Ascending aorta (tissue), 2 donors: ENCODE measurements at regions not wholly inside any gene's neighbourhood (a gene's known extent, or its start where the extent isn't known, plus 50 kb on each side); places are given as distances from the start of the nearest gene placed in this dataset.
"Not testable (repeated sequence)": the region's sequence is repeated elsewhere in the genome, so short reads cannot be mapped to it uniquely, and the experiment has no call there.

Experiments used
- DNase-seq, 2 donors: peaks; one replicate each; pipeline ENCODE4 v3.0.0-alpha.2; 2019; ENCODE audit warnings: low spot score in 2 of 2
- H3K27ac ChIP-seq, 2 donors: fragments of 200-600 bp; sonication (generic); one replicate each; pipeline ENCODE4 v1.5.1; 2016 to 2017; ENCODE audit warnings: mild to moderate bottlenecking in 1 of 2
- H3K27me3 ChIP-seq: fragments of 200-600 bp; sonication (generic); one replicate; pipeline ENCODE4 v1.5.1; 2017
- H3K36me3 ChIP-seq, 2 donors: fragments of 200-600 bp; sonication (generic); one replicate each; pipeline ENCODE4 v1.5.1; 2016
- H3K4me1 ChIP-seq, 2 donors: fragments of 200-600 bp; sonication (generic); one replicate each; pipeline ENCODE4 v1.5.1; 2016 to 2017; ENCODE audit warnings: mild to moderate bottlenecking in 1 of 2
- H3K4me3 ChIP-seq, 2 donors: fragments of 200-600 bp; sonication (generic); one replicate each; pipeline ENCODE4 v1.5.1; 2016 to 2017; ENCODE audit warnings: mild to moderate bottlenecking in 1 of 2
- H3K9me3 ChIP-seq, 2 donors: fragments of 200-600 bp; sonication (generic); one replicate each; pipeline ENCODE4 v1.5.1; 2016
- CTCF ChIP-seq, 3 experiments: fragments of 200-600 bp in 2 of 3; fragments of 450-650 bp in 1 of 3; sonication (generic) in 2 of 3; IDR thresholded peaks; one replicate each; pipeline ENCODE4 v1.5.1; 2016 to 2019; ENCODE audit warnings: antibody characterized with exemption in 3 of 3, mild to moderate bottlenecking in 1 of 3, moderate library complexity in 1 of 3
- intact Hi-C: fragments of 100-400 bp; cut with DNase I; formaldehyde crosslinking; loops from one replicate; pipeline ENCODE4 v1.15.1; 2023

GRCh38 chr15:20272422-20273184, 269.0 kb downstream of the GOLGA6L6 start:
- no peak for TF ChIP-seq CTCF (IDR thresholded peaks at IDR 0.05)

GRCh38 chr15:20271647-20272046, 270.0 kb downstream of the GOLGA6L6 start:
- Histone ChIP-seq H3K27me3 (no peaks in the 10 kb centered on the region), H3K36me3 (no peaks in the 10 kb centered on the region), H3K27ac (no peak overlapping the region), H3K4me3 (no peak overlapping the region), H3K9me3 (peaks cover 0 to 3% of the 10 kb centered on the region in 2 donors), H3K4me1 (no peaks in the 10 kb centered on the region)
- no peak for DNase-seq
- intact Hi-C loops, result no loop called here
- TF ChIP-seq CTCF (IDR thresholded peaks at IDR 0.05), result no peak

More at GRCh38 chr15:20272422-20273184, 269.0 kb downstream of the GOLGA6L6 start:
- Histone ChIP-seq H3K9me3 (peaks cover 0 to 3% of the 10 kb centered on the region in 2 donors), H3K4me3 (no peak overlapping the region), H3K27ac (no peak overlapping the region), H3K4me1 (no peaks in the 10 kb centered on the region), H3K27me3 (no peaks in the 10 kb centered on the region), H3K36me3 (no peaks in the 10 kb centered on the region)
- intact Hi-C loops, result no loop called here
- no peak for DNase-seq

- H3K36me3 ChIP-seq, H3K4me3 ChIP-seq, H3K9me3 ChIP-seq, H3K27ac ChIP-seq, DNase-seq, H3K27me3 ChIP-seq, intact Hi-C loops, H3K4me1 ChIP-seq: not testable (repeated sequence)
Observed at GRCh38 chr15:20269956-20270355, 271.6 kb downstream of the GOLGA6L6 start.

- not testable (repeated sequence) for DNase-seq, H3K4me3 ChIP-seq
Observed at GRCh38 chr15:20267996-20268395, 273.6 kb downstream of the GOLGA6L6 start.

GRCh38 chr15:20267051-20267730, 274.4 kb downstream of the GOLGA6L6 start:
- DNase-seq, H3K27me3 ChIP-seq, H3K9me3 ChIP-seq, intact Hi-C loops, H3K4me3 ChIP-seq, H3K36me3 ChIP-seq, H3K27ac ChIP-seq, H3K4me1 ChIP-seq: not testable (repeated sequence)

More at GRCh38 chr15:20267996-20268395, 273.6 kb downstream of the GOLGA6L6 start:
- H3K36me3 ChIP-seq, H3K27ac ChIP-seq, H3K4me1 ChIP-seq, H3K27me3 ChIP-seq, H3K9me3 ChIP-seq, intact Hi-C loops: not testable (repeated sequence)

GRCh38 chr15:20265710-20266109, 275.9 kb downstream of the GOLGA6L6 start:
- H3K27me3 ChIP-seq, H3K9me3 ChIP-seq, H3K27ac ChIP-seq, H3K36me3 ChIP-seq, intact Hi-C loops, DNase-seq, H3K4me1 ChIP-seq, H3K4me3 ChIP-seq: not testable (repeated sequence)

- H3K4me1 ChIP-seq, H3K4me3 ChIP-seq, H3K27me3 ChIP-seq, intact Hi-C loops, H3K36me3 ChIP-seq, H3K27ac ChIP-seq, H3K9me3 ChIP-seq, DNase-seq: not testable (repeated sequence)
Observed at GRCh38 chr15:20261321-20262280, 280.0 kb downstream of the GOLGA6L6 start.

- H3K4me1 ChIP-seq, H3K4me3 ChIP-seq, H3K27me3 ChIP-seq, DNase-seq, H3K27ac ChIP-seq, H3K9me3 ChIP-seq, intact Hi-C loops, H3K36me3 ChIP-seq: not testable (repeated sequence)
Observed at GRCh38 chr15:20260650-20261049, 280.9 kb downstream of the GOLGA6L6 start.

- intact Hi-C loops, result not testable (repeated sequence)
Observed at GRCh38 chr15:20259559-20260190, 281.9 kb downstream of the GOLGA6L6 start.

GRCh38 chr15:20256394-20256793, 285.2 kb downstream of the GOLGA6L6 start:
- intact Hi-C loops, H3K36me3 ChIP-seq, H3K27ac ChIP-seq, H3K4me1 ChIP-seq, H3K4me3 ChIP-seq, H3K27me3 ChIP-seq, DNase-seq, H3K9me3 ChIP-seq: not testable (repeated sequence)

More at GRCh38 chr15:20259559-20260190, 281.9 kb downstream of the GOLGA6L6 start:
- not testable (repeated sequence) for H3K36me3 ChIP-seq, DNase-seq, H3K4me3 ChIP-seq, H3K27me3 ChIP-seq, H3K4me1 ChIP-seq, H3K27ac ChIP-seq, H3K9me3 ChIP-seq

- H3K27ac ChIP-seq, DNase-seq, H3K4me1 ChIP-seq, H3K4me3 ChIP-seq, intact Hi-C loops, H3K9me3 ChIP-seq, H3K27me3 ChIP-seq, H3K36me3 ChIP-seq: not testable (repeated sequence)
Observed at GRCh38 chr15:20255641-20256040, 286.0 kb downstream of the GOLGA6L6 start.
